Fibroblast of the aortic adventitia (primary cell): ENCODE measurements at regions not wholly inside any gene's neighbourhood (a gene's known extent, or its start where the extent isn't known, plus 50 kb on each side); places are given as distances from the start of the nearest gene placed in this dataset.

ENCODE experiments used
- DNase-seq: peaks from one replicate; pipeline ENCODE4 v3.0.0-alpha.2; 2010; ENCODE audit warnings: low read depth
- H3K4me3 ChIP-seq: 2 replicates; pipeline ENCODE4 v1.5.1; 2011; ENCODE audit warnings: low read depth, mild to moderate bottlenecking, control low read depth, low read length, moderate library complexity
- TF ChIP-seq, protein P1 (sequence below): IDR thresholded peaks from 2 replicates; pipeline ENCODE4 v1.5.1; 2011; ENCODE audit warnings: mild to moderate bottlenecking, low read length, control low read depth, inconsistent platforms; ENCODE audit not compliant: insufficient read depth

DNA sequence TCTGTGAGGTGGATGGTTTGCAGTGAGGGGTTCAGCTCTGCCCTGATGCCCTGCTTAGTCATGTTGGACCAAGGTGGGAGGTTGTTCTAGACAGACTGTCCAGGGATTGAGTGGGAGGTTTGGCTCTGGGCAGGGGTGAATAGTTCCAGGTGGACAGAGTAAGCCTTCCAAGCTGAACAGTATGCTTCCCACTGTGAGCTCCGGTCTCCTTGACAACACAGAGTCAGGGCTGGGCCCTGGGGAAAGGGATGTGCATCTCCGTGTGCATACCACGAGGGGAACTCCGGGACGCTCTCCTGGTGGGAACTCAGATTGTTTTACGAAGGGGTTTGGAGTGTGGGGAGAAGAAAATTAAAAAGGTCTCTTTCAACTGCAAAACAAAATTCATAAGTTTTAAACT lies 174.7 kb downstream of the DHX35 start:
- TF ChIP-seq, protein P1, sequence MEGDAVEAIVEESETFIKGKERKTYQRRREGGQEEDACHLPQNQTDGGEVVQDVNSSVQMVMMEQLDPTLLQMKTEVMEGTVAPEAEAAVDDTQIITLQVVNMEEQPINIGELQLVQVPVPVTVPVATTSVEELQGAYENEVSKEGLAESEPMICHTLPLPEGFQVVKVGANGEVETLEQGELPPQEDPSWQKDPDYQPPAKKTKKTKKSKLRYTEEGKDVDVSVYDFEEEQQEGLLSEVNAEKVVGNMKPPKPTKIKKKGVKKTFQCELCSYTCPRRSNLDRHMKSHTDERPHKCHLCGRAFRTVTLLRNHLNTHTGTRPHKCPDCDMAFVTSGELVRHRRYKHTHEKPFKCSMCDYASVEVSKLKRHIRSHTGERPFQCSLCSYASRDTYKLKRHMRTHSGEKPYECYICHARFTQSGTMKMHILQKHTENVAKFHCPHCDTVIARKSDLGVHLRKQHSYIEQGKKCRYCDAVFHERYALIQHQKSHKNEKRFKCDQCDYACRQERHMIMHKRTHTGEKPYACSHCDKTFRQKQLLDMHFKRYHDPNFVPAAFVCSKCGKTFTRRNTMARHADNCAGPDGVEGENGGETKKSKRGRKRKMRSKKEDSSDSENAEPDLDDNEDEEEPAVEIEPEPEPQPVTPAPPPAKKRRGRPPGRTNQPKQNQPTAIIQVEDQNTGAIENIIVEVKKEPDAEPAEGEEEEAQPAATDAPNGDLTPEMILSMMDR, result no peak
- no peak overlapping the region for H3K4me3 ChIP-seq
- no peak for DNase-seq

DNA sequence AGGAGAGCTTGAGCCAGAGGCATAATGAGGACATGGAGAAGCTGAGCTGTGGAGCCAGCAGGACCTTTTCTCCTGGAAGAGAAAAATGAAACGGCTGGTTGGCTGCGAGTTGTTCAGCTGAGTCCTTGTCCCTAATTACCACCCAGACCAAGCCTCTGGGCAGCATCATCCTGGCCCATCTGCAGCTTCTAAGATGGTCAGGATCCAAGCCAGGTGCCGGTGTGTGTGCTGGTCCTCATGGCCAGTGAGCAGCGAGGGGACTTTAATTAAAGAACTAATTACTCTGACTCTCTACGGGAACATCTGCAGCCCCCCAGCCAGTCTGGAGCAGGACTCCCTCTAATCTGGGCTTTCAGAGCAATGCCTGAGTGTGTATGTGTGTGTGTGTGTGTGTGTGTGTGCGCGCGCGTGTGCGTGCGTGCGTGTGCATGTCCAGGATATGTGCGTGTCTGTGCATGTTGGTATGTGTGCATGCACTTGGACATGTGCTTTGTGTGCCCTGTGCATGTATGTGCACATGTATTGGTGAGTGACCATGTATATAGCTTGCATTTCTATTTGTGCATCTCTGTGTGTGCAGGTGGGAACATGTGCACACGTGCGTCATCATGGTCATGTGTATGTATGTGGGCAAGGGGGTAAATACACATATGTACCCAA lies 173.9 kb downstream of the DHX35 start:
- TF ChIP-seq, protein P1, result no peak
- no peak for DNase-seq
- no peak overlapping the region for H3K4me3 ChIP-seq

DNA sequence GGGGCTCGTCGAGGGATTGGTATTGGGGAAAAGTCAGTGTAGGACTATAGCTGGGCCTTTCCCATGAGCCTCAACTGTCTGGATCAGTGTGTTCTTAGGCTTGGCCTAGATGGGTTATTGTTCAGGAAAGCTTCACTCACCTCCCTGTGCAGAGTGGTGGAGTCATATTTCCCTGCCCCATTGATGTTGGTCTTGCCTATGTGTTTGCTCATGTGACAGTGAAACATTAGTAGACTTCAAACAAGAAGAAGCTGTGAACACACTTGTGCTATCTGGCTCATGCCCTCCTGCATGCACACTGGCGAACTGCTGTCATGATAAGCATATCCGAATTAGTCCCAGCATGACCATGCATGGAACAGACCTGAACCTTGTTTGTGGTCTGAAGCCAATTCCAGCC lies 171.1 kb downstream of the DHX35 start:
- no peak overlapping the region for H3K4me3 ChIP-seq
- no peak for DNase-seq
- TF ChIP-seq, protein P1, result no peak

DNA sequence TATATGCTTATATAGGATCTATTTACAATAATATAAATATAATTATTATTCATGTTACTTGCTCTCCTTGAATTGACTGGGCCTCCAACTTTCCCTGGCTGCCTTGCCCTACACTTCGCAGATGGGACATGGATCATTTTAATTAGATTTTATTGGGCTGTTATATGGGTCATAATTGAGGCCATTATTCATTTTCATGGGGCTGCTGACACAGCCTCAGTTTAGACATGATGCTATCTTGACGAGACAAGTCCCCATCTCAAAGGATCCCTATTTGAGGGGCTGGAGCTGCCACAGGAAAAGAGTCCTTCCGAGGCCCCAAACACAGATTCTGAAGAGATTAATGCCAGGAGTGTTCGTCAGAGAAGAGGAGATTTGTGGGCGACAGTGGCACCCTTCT lies 170.4 kb downstream of the DHX35 start:
- TF ChIP-seq, protein P1, result no peak
- no peak for DNase-seq
- H3K4me3 ChIP-seq, result no peak overlapping the region

DNA sequence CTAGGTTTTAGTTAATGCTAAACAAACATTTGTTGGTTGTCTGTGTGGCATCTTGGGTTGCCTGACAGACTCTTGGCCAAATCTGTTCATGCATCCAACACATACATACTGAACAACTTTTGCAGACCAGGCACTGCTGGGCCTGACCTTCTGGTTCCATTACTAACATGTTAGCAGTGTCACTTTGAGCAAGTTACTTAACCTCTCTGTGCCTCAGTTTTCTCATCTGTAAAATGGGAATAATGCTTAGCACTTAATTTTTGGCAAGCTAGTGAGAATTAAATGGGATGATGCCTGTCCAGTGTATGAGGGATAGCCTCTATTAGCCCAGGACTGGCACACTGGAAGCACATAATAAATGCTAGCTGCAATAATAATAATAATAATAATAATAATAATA lies 169.9 kb downstream of the DHX35 start:
- TF ChIP-seq, protein P1, result no peak
- H3K4me3 ChIP-seq, result no peak overlapping the region
- no peak for DNase-seq

DNA sequence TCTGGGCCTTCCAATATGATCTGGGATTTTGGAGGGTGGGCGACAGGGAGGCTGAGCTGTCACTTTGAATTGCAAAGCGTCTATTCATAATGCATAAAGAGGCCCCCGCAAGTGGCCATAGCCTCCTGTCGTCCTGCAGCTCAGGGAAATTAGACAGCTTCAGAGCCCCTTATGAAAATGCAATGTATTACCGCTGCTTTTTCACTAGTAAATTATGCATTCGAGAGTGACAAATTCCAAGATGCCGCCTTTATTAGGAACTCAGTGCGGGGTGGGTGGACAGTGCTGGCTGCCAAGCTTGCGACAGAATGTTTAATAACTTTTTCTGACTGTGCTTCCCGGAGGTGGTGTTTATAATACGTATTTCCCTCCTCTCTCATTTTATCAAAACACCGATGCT lies 168.5 kb downstream of the DHX35 start:
- no peak for DNase-seq
- H3K4me3 ChIP-seq, result no peak overlapping the region
- TF ChIP-seq, protein P1, result no peak

DNA sequence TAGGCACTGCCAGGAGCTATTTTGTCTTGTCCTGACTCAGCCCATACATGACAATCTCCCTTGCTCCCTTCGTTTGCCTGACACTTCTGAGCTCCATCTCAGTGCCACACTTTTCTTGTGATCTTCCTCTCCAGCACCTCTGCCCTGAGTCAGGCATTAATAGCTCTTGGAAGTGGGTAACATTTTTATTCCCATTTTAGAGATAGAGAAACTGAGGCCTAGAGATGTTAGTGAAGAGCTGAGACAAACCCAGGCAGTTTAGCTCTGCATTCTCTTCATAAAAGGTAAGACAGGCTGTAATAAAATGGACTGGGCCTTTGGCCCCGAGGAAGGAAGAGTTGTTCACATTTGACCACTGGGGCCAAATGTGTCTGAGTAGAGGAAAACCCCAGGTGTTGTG lies 167.4 kb downstream of the DHX35 start:
- H3K4me3 ChIP-seq, result no peak overlapping the region
- TF ChIP-seq, protein P1, result no peak
- no peak for DNase-seq
